ENCODE measurements at regions not wholly inside any gene's neighbourhood (a gene's known extent, or its start where the extent isn't known, plus 50 kb on each side); places are given as distances from the start of the nearest gene placed in this dataset.
"Not testable (repeated sequence)": the region's sequence is repeated elsewhere in the genome, so short reads cannot be mapped to it uniquely, and the experiment has no call there.

DNA sequence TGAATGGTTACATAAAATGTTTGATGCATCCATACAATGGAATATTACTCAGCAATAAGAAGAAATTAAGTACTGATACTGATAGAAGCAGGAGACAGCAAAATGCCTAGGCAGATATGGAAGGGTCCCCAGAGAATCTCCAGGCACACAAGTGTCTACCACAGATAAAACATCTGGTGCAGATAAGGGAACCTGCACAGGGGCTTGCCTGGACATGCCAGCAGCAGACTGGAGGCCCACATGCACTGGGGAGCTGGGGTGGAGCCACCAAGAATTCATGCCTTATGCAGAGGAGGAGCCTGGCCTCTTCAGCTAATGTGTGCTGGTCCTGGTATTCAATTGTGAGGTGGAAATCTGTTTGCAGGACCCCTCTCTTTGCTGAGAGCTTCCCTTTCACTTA, 129.2 kb upstream of the CTSV start:
- TF ChIP-seq, protein P1, sequence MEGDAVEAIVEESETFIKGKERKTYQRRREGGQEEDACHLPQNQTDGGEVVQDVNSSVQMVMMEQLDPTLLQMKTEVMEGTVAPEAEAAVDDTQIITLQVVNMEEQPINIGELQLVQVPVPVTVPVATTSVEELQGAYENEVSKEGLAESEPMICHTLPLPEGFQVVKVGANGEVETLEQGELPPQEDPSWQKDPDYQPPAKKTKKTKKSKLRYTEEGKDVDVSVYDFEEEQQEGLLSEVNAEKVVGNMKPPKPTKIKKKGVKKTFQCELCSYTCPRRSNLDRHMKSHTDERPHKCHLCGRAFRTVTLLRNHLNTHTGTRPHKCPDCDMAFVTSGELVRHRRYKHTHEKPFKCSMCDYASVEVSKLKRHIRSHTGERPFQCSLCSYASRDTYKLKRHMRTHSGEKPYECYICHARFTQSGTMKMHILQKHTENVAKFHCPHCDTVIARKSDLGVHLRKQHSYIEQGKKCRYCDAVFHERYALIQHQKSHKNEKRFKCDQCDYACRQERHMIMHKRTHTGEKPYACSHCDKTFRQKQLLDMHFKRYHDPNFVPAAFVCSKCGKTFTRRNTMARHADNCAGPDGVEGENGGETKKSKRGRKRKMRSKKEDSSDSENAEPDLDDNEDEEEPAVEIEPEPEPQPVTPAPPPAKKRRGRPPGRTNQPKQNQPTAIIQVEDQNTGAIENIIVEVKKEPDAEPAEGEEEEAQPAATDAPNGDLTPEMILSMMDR (IDR thresholded peaks at IDR 0.05), result not testable (repeated sequence)
- not testable (repeated sequence) for TF ChIP-seq POLR2A (IDR thresholded peaks at IDR 0.05)
